ENCODE measurements at regions not wholly inside any gene's neighbourhood (a gene's known extent, or its start where the extent isn't known, plus 50 kb on each side); places are given as distances from the start of the nearest gene placed in this dataset.

DNA sequence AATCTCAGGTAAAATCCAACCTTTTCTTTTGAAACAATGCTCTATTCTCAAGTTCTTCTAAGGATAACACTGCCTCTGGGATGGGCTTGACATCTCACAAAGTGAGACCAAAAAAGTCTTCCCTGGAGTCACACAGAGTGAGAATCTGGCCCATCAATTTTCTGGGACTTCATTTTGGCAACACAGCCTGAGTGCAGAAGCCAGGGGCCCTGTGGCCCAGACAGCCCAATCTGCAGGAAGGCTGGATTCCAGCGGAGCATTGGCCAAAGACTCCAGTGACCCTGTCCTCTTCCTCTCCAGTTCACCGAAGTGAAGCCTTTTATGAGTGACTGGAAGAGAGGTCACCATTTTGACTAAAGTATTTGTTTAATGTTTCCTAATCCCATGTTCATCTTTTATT lies 105.1 kb downstream of the PLK2 start:
- TF ChIP-seq EZH2 (IDR thresholded peaks at IDR 0.05; ENCODE audit: low read length) = no peak
- TF ChIP-seq, protein P1, sequence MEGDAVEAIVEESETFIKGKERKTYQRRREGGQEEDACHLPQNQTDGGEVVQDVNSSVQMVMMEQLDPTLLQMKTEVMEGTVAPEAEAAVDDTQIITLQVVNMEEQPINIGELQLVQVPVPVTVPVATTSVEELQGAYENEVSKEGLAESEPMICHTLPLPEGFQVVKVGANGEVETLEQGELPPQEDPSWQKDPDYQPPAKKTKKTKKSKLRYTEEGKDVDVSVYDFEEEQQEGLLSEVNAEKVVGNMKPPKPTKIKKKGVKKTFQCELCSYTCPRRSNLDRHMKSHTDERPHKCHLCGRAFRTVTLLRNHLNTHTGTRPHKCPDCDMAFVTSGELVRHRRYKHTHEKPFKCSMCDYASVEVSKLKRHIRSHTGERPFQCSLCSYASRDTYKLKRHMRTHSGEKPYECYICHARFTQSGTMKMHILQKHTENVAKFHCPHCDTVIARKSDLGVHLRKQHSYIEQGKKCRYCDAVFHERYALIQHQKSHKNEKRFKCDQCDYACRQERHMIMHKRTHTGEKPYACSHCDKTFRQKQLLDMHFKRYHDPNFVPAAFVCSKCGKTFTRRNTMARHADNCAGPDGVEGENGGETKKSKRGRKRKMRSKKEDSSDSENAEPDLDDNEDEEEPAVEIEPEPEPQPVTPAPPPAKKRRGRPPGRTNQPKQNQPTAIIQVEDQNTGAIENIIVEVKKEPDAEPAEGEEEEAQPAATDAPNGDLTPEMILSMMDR (optimal IDR thresholded peaks at IDR 0.05 in 1 of 3, IDR thresholded peaks at IDR 0.05 in 1 of 3, conservative IDR thresholded peaks at IDR 0.05 in 1 of 3; ENCODE audit: extremely low read depth in 1 of 3, insufficient read depth in 2 of 3, low read length in 3 of 3) = no peak
